Left ventricle myocardium inferior (tissue), 1 donor: ENCODE measurements at regions not wholly inside any gene's neighbourhood (a gene's known extent, or its start where the extent isn't known, plus 50 kb on each side); places are given as distances from the start of the nearest gene placed in this dataset.

Experiments
- DNase-seq: peaks from one replicate; pipeline ENCODE4 v3.0.0-alpha.2; 2020
- H3K27ac ChIP-seq: fragments of 200-600 bp; replicated peaks from 2 replicates; pipeline ENCODE4 v1.8.0; 2021
- H3K27me3 ChIP-seq: fragments of 200-600 bp; 2 replicates; pipeline ENCODE4 v1.8.0; 2021; ENCODE audit warnings: low read depth
- H3K36me3 ChIP-seq: fragments of 200-600 bp; 2 replicates; pipeline ENCODE4 v1.8.0; 2021
- H3K4me1 ChIP-seq: fragments of 200-600 bp; 2 replicates; pipeline ENCODE4 v1.8.0; 2021
- H3K4me3 ChIP-seq: fragments of 200-600 bp; 2 replicates; pipeline ENCODE4 v1.8.0; 2021; ENCODE audit warnings: mild to moderate bottlenecking, moderate library complexity
- H3K9me3 ChIP-seq: fragments of 200-600 bp; replicated peaks from 2 replicates; pipeline ENCODE4 v1.8.0; 2021
- CTCF ChIP-seq: fragments of 200-600 bp; IDR thresholded peaks from 2 replicates; pipeline ENCODE4 v1.8.0; 2021; ENCODE audit warnings: antibody characterized with exemption, mild to moderate bottlenecking, borderline replicate concordance
- intact Hi-C: fragments of 100-400 bp; cut with micrococcal nuclease; formaldehyde crosslinking; loops from one replicate; pipeline ENCODE4 v1.11.0; 2022
- donor health status: DM: no; HTN: yes; CAD: no; lungs with severe emphysema.

- Histone ChIP-seq H3K4me3 (peak overlapping the region; percentile 16), H3K36me3 (no peaks in the 10 kb centered on the region), H3K4me1 (no peaks in the 10 kb centered on the region), H3K9me3 (peaks cover 24% of the 10 kb centered on the region), H3K27ac (peak overlapping the region; percentile 26), H3K27me3 (no peaks in the 10 kb centered on the region)
- DNase-seq = peak; percentile 14
- intact Hi-C loops = loop anchor here (10.0 kb wide), 1 partner anchor 58 kb away; no protein-coding TSS in a partner anchor
- no peak for TF ChIP-seq CTCF
Observed at GRCh38 chr16:64242492-64242891, 879.4 kb downstream of the CDH11 start.

GRCh38 chr16:64240586-64240985 lies 881.3 kb downstream of the CDH11 start:
- H3K36me3 ChIP-seq = no peaks in the 10 kb centered on the region
- peaks cover 17% of the 10 kb centered on the region for H3K9me3 ChIP-seq
- DNase-seq = no peak
- peaks cover 12% of the 10 kb centered on the region for H3K4me1 ChIP-seq
- H3K27ac ChIP-seq = no peak overlapping the region
- intact Hi-C loops = loop anchor here (10.0 kb wide), 1 partner anchor 56 kb away; no protein-coding TSS in a partner anchor
- H3K4me3 ChIP-seq = no peak overlapping the region
- no peaks in the 10 kb centered on the region for H3K27me3 ChIP-seq
- no peak for TF ChIP-seq CTCF

GRCh38 chr16:64238571-64238970 lies 883.3 kb downstream of the CDH11 start:
- no peak for TF ChIP-seq CTCF
- intact Hi-C loops = no loop called here

GRCh38 chr16:64236316-64236715 lies 885.5 kb downstream of the CDH11 start:
- H3K27me3 ChIP-seq = no peaks in the 10 kb centered on the region
- no peak overlapping the region for H3K4me3 ChIP-seq
- TF ChIP-seq CTCF = no peak
- no peaks in the 10 kb centered on the region for H3K9me3 ChIP-seq
- intact Hi-C loops = no loop called here
- no peak overlapping the region for H3K27ac ChIP-seq
- H3K36me3 ChIP-seq = no peaks in the 10 kb centered on the region
- DNase-seq = no peak
- peaks cover 28% of the 10 kb centered on the region for H3K4me1 ChIP-seq

More at GRCh38 chr16:64238571-64238970, 883.3 kb downstream of the CDH11 start:
- H3K4me1 ChIP-seq = peaks cover 28% of the 10 kb centered on the region
- no peaks in the 10 kb centered on the region for H3K36me3 ChIP-seq
- H3K4me3 ChIP-seq = no peak overlapping the region
- DNase-seq = no peak
- no peak overlapping the region for H3K27ac ChIP-seq
- H3K27me3 ChIP-seq = no peaks in the 10 kb centered on the region
- H3K9me3 ChIP-seq = no peaks in the 10 kb centered on the region

- intact Hi-C loops = no loop called here
- peak; percentile 15 for DNase-seq
Observed at GRCh38 chr16:64234200-64234599, 887.7 kb downstream of the CDH11 start.

More at GRCh38 chr16:64234200-64234599, 887.7 kb downstream of the CDH11 start:
- TF ChIP-seq CTCF = no peak
- peaks cover 28% of the 10 kb centered on the region for H3K4me1 ChIP-seq
- H3K4me3 ChIP-seq = no peak overlapping the region
- H3K36me3 ChIP-seq = no peaks in the 10 kb centered on the region
- no peak overlapping the region for H3K27ac ChIP-seq
- H3K27me3 ChIP-seq = no peaks in the 10 kb centered on the region
- H3K9me3 ChIP-seq = peaks cover 16% of the 10 kb centered on the region
